IPS DF 6.9 (cell line): ENCODE measurements at regions not wholly inside any gene's neighbourhood (a gene's known extent, or its start where the extent isn't known, plus 50 kb on each side); places are given as distances from the start of the nearest gene placed in this dataset.

ENCODE experiments used
- DNase-seq: peaks from one replicate; pipeline ENCODE4 v3.0.0-alpha.2; 2013; ENCODE audit warnings: low read depth, low spot score
- H3K27ac ChIP-seq: one replicate; pipeline ENCODE4 v1.5.1; 2013; ENCODE audit warnings: low read length, control low read depth
- H3K27me3 ChIP-seq: 2 replicates; pipeline ENCODE4 v1.6.1; 2013; ENCODE audit warnings: mild to moderate bottlenecking, low read length; ENCODE audit not compliant: control insufficient read depth, insufficient read depth
- H3K36me3 ChIP-seq: 2 replicates; pipeline ENCODE4 v1.6.1; 2013; ENCODE audit warnings: low read length; ENCODE audit not compliant: control insufficient read depth, insufficient read depth
- H3K4me1 ChIP-seq: 2 replicates; pipeline ENCODE4 v1.6.1; 2013; ENCODE audit warnings: low read length; ENCODE audit not compliant: control insufficient read depth, insufficient read depth
- H3K4me3 ChIP-seq: 2 replicates; pipeline ENCODE4 v1.5.1; 2013; ENCODE audit warnings: mild to moderate bottlenecking, low read length
- H3K9me3 ChIP-seq: 2 replicates; pipeline ENCODE4 v1.6.1; 2013; ENCODE audit warnings: low read length, inconsistent platforms; ENCODE audit not compliant: control insufficient read depth, insufficient read depth
- WGBS: extraction: QIAGEN DNeasy Blood & Tissue Kit; methylation state at CpG from one replicate; pipeline ENCODE4 v1.1.7; 2013; ENCODE audit warnings: mixed read lengths, missing lambda C conversion rate; ENCODE audit not compliant: insufficient read length, insufficient coverage; 5-methylcytosine and 5-hydroxymethylcytosine counted together

DNA sequence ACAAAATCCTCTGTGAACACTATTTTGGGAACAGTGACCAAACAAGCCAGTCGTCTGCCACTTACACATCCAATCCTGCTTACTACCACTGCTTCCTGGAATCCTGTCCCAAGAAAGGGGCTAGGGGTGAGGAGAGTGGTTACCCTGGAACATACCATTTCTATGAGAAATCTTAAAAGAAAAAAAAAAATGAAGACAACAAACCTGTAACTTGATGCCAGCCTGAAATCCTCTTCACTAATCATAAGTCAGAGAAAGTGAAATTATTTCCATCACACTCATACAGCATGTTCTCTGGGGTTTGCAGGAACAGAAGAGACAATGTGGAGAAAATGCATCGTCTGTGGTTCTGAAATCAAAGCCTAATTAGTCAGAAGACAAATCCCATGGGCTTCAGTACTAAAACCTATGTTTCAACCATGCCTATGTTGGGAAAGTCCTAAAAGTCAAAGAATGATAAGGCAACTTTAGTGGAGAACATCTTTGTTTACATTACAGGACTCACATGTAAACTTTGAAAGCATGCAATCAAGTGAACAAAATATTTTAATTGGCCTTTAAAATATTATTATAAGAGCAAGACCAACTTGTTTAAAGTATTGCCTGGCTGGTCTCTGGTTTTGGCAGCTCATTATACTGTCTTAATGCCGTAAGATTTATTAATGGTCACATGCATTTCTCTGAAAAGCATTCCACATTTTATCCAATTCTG is 220.7 kb downstream of the LTN1 start:
- H3K27me3 ChIP-seq = no peaks in the 10 kb centered on the region
- H3K4me3 ChIP-seq = no peak overlapping the region
- H3K9me3 ChIP-seq = no peaks in the 10 kb centered on the region
- H3K27ac ChIP-seq = no peak overlapping the region
- no peaks in the 10 kb centered on the region for H3K36me3 ChIP-seq
- no peak for DNase-seq
- WGBS = no CpG with 5 or more reads among the region's 3 CpGs
- H3K4me1 ChIP-seq = no peaks in the 10 kb centered on the region

DNA sequence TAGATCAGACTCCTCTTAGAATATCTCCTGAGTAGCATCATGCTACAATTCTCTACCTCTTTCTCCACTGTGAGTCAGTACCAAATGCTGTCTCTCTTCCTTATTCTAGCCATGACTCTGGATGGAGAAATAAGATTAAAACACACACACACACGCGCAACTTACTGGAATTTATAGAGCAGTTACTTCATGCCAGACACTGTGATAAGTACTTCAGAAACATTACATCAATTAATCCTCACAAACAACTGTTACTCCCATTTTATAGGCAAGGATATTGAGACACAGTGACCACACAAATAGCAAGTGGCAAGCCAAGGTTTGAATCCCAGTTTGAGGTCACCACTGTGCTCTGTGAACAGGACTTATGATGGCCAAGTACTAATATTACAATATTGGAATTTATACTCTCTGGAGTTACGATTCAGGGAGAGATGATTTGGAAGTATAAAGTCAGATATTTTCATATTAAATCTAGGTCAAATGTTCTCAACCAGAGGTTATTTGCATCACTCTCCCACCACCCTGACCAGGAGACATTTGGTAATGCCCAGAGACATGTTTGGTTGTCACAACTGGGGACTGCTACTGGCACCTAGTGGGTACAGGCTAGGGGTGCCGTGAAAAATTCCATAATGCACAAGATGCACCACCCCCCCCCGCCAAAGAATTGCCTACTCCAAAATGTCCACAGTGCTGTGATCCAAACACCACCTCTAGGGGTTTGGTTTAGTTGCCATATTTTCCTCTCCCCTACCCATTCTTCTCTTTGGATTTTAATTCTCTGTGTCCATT is 221.6 kb downstream of the LTN1 start:
- H3K27ac ChIP-seq = no peak overlapping the region
- DNase-seq = no peak
- no peaks in the 10 kb centered on the region for H3K4me1 ChIP-seq
- H3K9me3 ChIP-seq = no peaks in the 10 kb centered on the region
- H3K36me3 ChIP-seq = no peaks in the 10 kb centered on the region
- H3K4me3 ChIP-seq = no peak overlapping the region
- no peaks in the 10 kb centered on the region for H3K27me3 ChIP-seq
- no CpG with 5 or more reads among the region's 5 CpGs for WGBS

DNA sequence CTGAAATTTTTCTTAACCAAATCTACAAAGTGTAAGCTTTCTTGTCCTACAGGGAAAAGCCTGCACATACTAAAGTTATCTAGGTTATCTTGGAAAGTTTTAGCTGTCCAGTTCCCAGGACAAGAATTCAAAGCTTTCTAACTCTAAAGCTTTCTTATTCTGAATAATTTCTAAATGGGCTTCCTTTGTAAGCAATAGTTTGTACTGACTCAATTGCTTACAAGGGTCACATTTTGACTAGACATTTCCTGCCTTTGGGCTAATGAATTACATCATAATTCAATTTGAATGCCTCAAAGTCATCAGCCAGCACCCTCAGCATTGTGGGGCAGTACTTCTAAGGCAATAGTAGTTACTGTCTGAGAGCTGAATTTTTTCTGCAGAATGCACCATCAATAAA is 223.0 kb downstream of the LTN1 start:
- DNase-seq = no peak
- H3K36me3 ChIP-seq = no peaks in the 10 kb centered on the region
- no peaks in the 10 kb centered on the region for H3K27me3 ChIP-seq
- H3K27ac ChIP-seq = no peak overlapping the region
- H3K9me3 ChIP-seq = no peaks in the 10 kb centered on the region
- H3K4me3 ChIP-seq = no peak overlapping the region
- H3K4me1 ChIP-seq = no peaks in the 10 kb centered on the region

DNA sequence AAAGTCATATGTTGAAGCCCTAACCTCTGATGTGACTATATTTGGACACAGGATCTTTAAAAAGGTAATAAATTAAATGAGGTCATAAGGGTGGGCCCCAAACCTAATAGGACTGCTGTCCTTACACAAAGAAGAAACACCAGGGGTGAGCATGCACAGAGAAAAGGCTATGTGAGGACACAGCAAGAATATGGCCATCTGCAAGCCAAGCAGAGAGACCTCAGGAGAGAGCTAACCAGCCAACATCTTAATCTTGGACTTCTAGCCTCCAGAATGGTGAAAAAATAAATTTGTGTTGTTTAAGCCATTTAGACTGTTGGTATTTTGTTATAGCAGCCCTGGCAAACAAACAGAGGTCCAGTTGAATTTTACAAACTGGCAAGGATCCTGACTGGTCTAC is 223.9 kb downstream of the LTN1 start:
- DNase-seq = no peak
- Histone ChIP-seq H3K36me3 (no peaks in the 10 kb centered on the region), H3K4me3 (no peak overlapping the region), H3K4me1 (no peaks in the 10 kb centered on the region), H3K9me3 (no peaks in the 10 kb centered on the region), H3K27me3 (no peaks in the 10 kb centered on the region), H3K27ac (no peak overlapping the region)

DNA sequence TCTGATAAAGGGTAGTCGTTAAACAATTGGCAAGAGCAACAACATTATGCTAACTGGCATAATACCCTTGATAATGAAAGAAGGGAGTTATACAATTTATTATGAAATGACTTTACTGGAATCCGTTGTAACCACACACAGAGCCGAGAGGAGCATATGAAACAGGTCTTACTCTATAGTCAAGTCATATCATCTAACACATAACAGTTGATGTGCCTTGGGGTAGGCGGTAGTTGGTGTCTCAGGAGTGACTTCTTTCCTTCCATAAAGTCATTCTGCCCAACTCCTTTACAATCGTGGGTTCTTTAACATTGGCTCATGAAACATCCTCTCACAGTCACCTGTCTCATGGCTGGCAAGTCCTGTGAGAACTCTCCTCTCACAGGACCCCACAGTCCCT is 225.2 kb downstream of the LTN1 start:
- no peaks in the 10 kb centered on the region for H3K9me3 ChIP-seq
- WGBS = no CpG with 5 or more reads among the region's 5 CpGs
- no peak for DNase-seq
- no peak overlapping the region for H3K27ac ChIP-seq
- no peaks in the 10 kb centered on the region for H3K27me3 ChIP-seq
- no peak overlapping the region for H3K4me3 ChIP-seq
- H3K4me1 ChIP-seq = no peaks in the 10 kb centered on the region
- H3K36me3 ChIP-seq = no peaks in the 10 kb centered on the region

DNA sequence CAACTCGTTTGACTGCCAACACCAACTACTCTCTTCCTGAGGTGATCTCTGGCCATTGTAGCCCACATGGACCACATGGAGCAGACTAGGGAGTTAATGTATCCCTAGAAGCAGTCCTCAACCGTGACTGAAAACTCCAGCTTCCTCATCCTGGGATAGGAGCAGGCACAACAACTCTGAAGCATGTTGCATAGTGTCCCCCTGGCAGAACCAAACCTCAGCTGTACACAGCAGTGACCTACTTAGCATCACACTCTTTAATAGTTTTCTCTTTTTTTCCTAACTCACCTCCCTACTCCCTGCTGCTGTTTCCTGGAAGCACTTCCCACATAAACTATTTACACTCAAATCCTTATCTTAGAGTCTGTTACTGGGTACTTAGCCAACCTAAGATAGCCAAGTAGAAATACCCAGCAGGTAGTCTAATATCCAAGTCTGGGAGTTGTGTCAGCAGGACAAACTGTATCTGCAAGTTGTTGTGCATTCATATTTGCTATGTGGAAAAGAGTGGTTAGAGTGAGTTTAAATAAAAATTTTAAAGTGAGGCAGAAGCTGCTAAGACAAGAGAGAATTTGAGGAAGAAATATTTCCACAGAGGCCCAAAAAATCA is 228.8 kb downstream of the LTN1 start:
- WGBS = no CpG with 5 or more reads among the region's 2 CpGs
- no peak overlapping the region for H3K4me3 ChIP-seq
- H3K9me3 ChIP-seq = no peaks in the 10 kb centered on the region
- H3K36me3 ChIP-seq = no peaks in the 10 kb centered on the region
- H3K27ac ChIP-seq = no peak overlapping the region
- no peaks in the 10 kb centered on the region for H3K4me1 ChIP-seq
- no peak for DNase-seq
- no peaks in the 10 kb centered on the region for H3K27me3 ChIP-seq

DNA sequence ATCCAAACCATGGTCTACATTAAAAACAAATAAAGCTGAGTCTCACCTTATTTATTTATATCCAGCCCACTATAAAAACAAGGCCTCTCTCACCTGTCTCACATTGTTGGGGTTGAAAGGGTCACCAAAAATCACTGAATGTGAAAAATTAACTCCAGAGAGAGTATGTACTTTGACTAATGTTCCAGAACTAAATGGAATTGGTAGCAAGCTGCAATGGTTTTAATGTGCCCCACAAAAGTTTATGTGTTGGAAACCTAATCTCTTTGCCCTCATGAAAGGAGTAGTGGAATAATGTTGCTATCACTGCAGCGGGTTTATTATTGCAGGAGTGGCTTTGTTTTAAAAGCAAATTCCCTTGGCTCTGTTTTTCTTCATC is 230.3 kb downstream of the LTN1 start:
- no peak overlapping the region for H3K27ac ChIP-seq
- no peaks in the 10 kb centered on the region for H3K36me3 ChIP-seq

DNA sequence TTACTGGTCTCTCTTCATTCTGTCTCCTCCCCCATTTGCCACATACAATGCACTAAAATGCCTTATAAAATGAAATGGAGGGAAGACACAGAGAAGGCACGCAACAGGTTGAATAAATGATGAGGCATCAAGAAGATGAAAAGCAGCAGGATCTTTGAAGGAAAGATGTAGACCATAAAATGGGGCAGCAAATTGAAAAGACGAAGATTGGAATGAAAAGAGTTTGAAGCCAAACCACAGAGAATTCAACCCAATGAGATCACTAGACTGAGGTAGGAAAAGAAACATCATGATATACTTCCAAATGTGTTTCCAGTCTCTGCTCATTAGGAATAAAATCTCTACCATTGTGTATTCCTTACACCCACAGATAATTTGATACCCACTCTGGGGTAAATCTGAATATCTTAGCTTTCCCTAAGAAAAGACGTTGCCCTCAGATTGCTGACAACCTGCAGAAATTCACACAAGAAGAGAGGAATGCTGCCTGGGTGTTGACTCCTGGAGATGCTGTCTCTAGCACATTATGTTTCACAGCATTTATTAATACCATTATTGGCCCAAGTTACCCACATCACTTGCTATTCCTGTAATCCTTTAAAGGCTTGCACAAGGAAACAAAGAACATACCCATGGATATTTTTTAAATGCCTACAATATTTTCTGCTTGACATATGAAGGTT is 230.9 kb downstream of the LTN1 start:
- Histone ChIP-seq H3K4me3 (no peak overlapping the region), H3K9me3 (no peaks in the 10 kb centered on the region), H3K27ac (no peak overlapping the region), H3K4me1 (no peaks in the 10 kb centered on the region), H3K36me3 (no peaks in the 10 kb centered on the region), H3K27me3 (no peaks in the 10 kb centered on the region)
- DNase-seq = no peak
- no CpG with 5 or more reads among the region's 3 CpGs for WGBS

More for the DNA sequence above, 230.3 kb downstream of the LTN1 start:
- Histone ChIP-seq H3K27me3 (no peaks in the 10 kb centered on the region), H3K9me3 (no peaks in the 10 kb centered on the region), H3K4me3 (no peak overlapping the region), H3K4me1 (no peaks in the 10 kb centered on the region)
- DNase-seq = no peak
- whole genome bisulfite sequencing = no CpG with 5 or more reads among the region's 1 CpG

DNA sequence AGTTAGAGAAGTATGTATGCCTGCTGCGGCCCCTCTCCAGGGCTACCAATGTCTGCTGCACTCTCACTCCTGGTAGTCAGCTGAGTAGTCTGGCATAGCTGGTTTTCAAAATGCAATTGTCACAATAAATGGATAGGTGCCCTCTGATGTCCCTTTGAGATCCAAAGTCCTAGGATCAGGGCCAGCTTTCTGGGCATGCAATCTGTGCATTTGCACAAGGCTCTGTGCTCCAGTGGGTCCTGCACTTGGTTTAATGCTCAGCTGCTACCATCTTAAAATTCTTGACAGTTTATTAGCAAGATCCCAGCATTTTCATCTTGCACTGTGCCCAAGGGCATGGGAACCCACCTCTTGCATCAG is 233.8 kb downstream of the LTN1 start:
- Histone ChIP-seq H3K9me3 (no peaks in the 10 kb centered on the region), H3K36me3 (no peaks in the 10 kb centered on the region), H3K27me3 (no peaks in the 10 kb centered on the region), H3K4me1 (0 out of 2 replicates have a peak, but pooled peaks cover 3% of the 10 kb centered on the region), H3K27ac (no peak overlapping the region), H3K4me3 (no peak overlapping the region)
- no CpG with 5 or more reads among the region's 1 CpG for WGBS
- no peak for DNase-seq

DNA sequence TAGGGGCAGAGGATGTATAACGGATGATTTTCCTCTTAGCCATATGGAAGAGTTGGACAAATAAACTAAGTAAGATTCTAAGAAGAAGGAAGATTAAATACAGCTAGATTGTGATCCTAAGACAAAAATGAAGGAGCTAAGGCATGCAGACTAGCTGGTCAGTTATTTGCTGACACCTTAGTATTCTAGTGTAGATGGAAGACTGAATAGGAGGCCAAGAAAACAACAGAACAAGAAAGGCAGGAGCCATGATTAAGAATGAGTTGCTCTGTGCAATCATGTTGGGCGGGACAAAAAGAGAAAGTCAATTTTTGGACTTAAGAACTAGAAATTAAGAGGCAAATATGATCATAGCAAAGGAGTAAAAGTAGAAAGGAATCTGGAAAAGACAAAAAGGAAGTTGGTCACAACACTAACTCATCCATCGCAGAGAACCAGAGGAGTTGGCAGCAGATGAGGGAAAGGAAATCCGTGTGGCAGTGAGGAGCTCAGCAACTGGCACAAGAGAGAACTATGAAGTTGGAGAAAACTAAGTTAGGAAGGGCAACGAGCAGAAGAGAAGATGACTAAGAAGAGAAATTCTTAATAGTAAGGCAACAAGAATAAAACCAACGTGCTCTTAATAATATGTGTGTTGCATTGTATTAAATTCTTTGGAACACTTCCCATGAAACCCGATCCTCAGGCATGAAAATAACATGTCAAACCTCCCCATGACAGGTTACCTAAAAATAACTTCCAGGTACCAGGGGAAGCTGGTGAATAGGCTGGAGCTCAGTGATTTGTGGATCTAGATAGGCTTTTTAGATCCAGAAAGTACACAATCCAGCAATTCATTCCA is 234.4 kb downstream of the LTN1 start:
- Histone ChIP-seq H3K36me3 (no peaks in the 10 kb centered on the region), H3K4me3 (no peak overlapping the region), H3K9me3 (no peaks in the 10 kb centered on the region), H3K27me3 (no peaks in the 10 kb centered on the region), H3K27ac (no peak overlapping the region), H3K4me1 (0 out of 2 replicates have a peak, but pooled peaks cover 3% of the 10 kb centered on the region)
- WGBS = no CpG with 5 or more reads among the region's 7 CpGs
- DNase-seq = no peak
